MM.1S (cell line): ENCODE measurements at regions not wholly inside any gene's neighbourhood (a gene's known extent, or its start where the extent isn't known, plus 50 kb on each side); places are given as distances from the start of the nearest gene placed in this dataset.
A peak's percentile ranks its signal among the peaks of the same experiment; 100 is the strongest.

ENCODE experiments used
- DNase-seq: peaks from one replicate; pipeline ENCODE4 v3.0.0-alpha.2; 2015
- H2AFZ ChIP-seq: fragments of 300-600 bp; sonication (generic); 2 replicates; pipeline ENCODE4 v1.6.0; 2016; ENCODE audit warnings: antibody characterized with exemption, low read length
- H3F3A ChIP-seq: fragments of 300-600 bp; sonication (generic); 2 replicates; pipeline ENCODE4 v1.6.1; 2016; ENCODE audit warnings: mild to moderate bottlenecking, antibody characterized with exemption, low read length, moderate library complexity, mixed read lengths; ENCODE audit not compliant: insufficient read depth
- H3K27ac ChIP-seq: fragments of 300-600 bp; sonication (generic); 2 replicates; pipeline ENCODE4 v1.5.1; 2016; ENCODE audit warnings: mild to moderate bottlenecking, low read length
- H3K27me3 ChIP-seq: fragments of 300-600 bp; sonication (generic); replicated peaks from 2 replicates; pipeline ENCODE4 v1.6.0; 2016; ENCODE audit warnings: low read length; ENCODE audit not compliant: insufficient read depth
- H3K36me3 ChIP-seq: fragments of 300-600 bp; sonication (generic); replicated peaks from 2 replicates; pipeline ENCODE4 v1.6.1; 2016; ENCODE audit warnings: mild to moderate bottlenecking, low read length, mixed read lengths; ENCODE audit not compliant: insufficient read depth
- H3K4me1 ChIP-seq: fragments of 300-600 bp; sonication (generic); 2 replicates; pipeline ENCODE4 v1.6.1; 2016; ENCODE audit warnings: low read length, mixed read lengths
- H3K4me2 ChIP-seq: fragments of 300-600 bp; sonication (generic); 2 replicates; pipeline ENCODE4 v1.6.0; 2016; ENCODE audit warnings: low read depth, low read length
- H3K4me3 ChIP-seq: fragments of 300-600 bp; sonication (generic); 2 replicates; pipeline ENCODE4 v1.5.1; 2016; ENCODE audit warnings: low read length, mixed read lengths
- H3K79me2 ChIP-seq: fragments of 300-600 bp; sonication (generic); 2 replicates; pipeline ENCODE4 v1.6.1; 2016; ENCODE audit warnings: mixed run types, low read length, mixed read lengths
- H3K9ac ChIP-seq: fragments of 300-600 bp; sonication (generic); 2 replicates; pipeline ENCODE4 v1.6.1; 2016; ENCODE audit warnings: low read length, mixed read lengths
- H3K9me2 ChIP-seq: fragments of 300-600 bp; sonication (generic); replicated peaks from 2 replicates; pipeline ENCODE4 v1.6.1; 2016; ENCODE audit warnings: mild to moderate bottlenecking, low read length, mixed read lengths; ENCODE audit not compliant: insufficient read depth
- H3K9me3 ChIP-seq: fragments of 300-600 bp; sonication (generic); replicated peaks from 2 replicates; pipeline ENCODE4 v1.6.1; 2016; ENCODE audit warnings: mild to moderate bottlenecking, low read length, mixed read lengths; ENCODE audit not compliant: insufficient read depth
- H4K20me1 ChIP-seq: fragments of 300-600 bp; sonication (generic); 2 replicates; pipeline ENCODE4 v1.6.1; 2016; ENCODE audit warnings: mild to moderate bottlenecking, low read length, moderate library complexity, mixed read lengths; ENCODE audit not compliant: insufficient read depth
- CTCF ChIP-seq: fragments of 300-600 bp; sonication (generic); IDR thresholded peaks from 2 replicates; pipeline ENCODE4 v1.5.1; 2016; ENCODE audit warnings: antibody characterized with exemption, low read length, mixed read lengths
- EZH2 ChIP-seq: fragments of 300-600 bp; sonication (generic); optimal IDR thresholded peaks from 2 replicates; pipeline ENCODE3; 2017; ENCODE audit warnings: low read depth, mild to moderate bottlenecking, antibody characterized with exemption, low read length, mixed read lengths
- EZH2phosphoT487 ChIP-seq: fragments of 300-600 bp; sonication (generic); IDR thresholded peaks from 2 replicates; pipeline ENCODE4 v1.6.1; 2018; ENCODE audit warnings: antibody characterized with exemption, low read length

- H3K27me3 ChIP-seq: no peaks in the 10 kb centered on the region
- no peaks in the 10 kb centered on the region for H3K9me2 ChIP-seq
- no peaks in the 10 kb centered on the region for H4K20me1 ChIP-seq
- DNase-seq: no peak
- H2AFZ ChIP-seq: no peak overlapping the region
- H3F3A ChIP-seq: no peaks in the 10 kb centered on the region
- no peaks in the 10 kb centered on the region for H3K4me1 ChIP-seq
- H3K9ac ChIP-seq: no peak overlapping the region
- H3K36me3 ChIP-seq: no peaks in the 10 kb centered on the region
- no peak overlapping the region for H3K4me2 ChIP-seq
- TF ChIP-seq EZH2phosphoT487: no peak
- no peak for TF ChIP-seq EZH2
- H3K27ac ChIP-seq: no peak overlapping the region
- no peaks in the 10 kb centered on the region for H3K79me2 ChIP-seq
- no peaks in the 10 kb centered on the region for H3K9me3 ChIP-seq
- no peak overlapping the region for H3K4me3 ChIP-seq
Measured at GRCh38 chr4:72857787-72858186, 211.7 kb downstream of the COX18 start.

- Histone ChIP-seq H3K9me2 (no peaks in the 10 kb centered on the region), H3K9me3 (no peaks in the 10 kb centered on the region), H3K27ac (no peak overlapping the region), H3K27me3 (no peaks in the 10 kb centered on the region), H3K79me2 (no peaks in the 10 kb centered on the region), H3K4me1 (no peaks in the 10 kb centered on the region), H3F3A (no peaks in the 10 kb centered on the region), H3K4me3 (no peak overlapping the region), H2AFZ (no peak overlapping the region), H3K9ac (no peak overlapping the region), H3K36me3 (no peaks in the 10 kb centered on the region), H4K20me1 (no peaks in the 10 kb centered on the region), H3K4me2 (no peak overlapping the region)
- TF ChIP-seq EZH2phosphoT487: no peak
- TF ChIP-seq CTCF: no peak
- no peak for TF ChIP-seq EZH2
- DNase-seq: no peak
Measured at GRCh38 chr4:72857216-72857615, 212.3 kb downstream of the COX18 start.

GRCh38 chr4:72846280-72847111 is 223.0 kb downstream of the COX18 start:
- peak; percentile 92 for DNase-seq
- H3K27ac ChIP-seq: peak overlapping the region; percentile 10; the same call in 1 of the 2 replicates

More at GRCh38 chr4:72846280-72847111, 223.0 kb downstream of the COX18 start:
- TF ChIP-seq CTCF (no peak), EZH2 (no peak), EZH2phosphoT487 (no peak)
- H2AFZ ChIP-seq: peak overlapping the region; percentile 91
- H3K27me3 ChIP-seq: no peaks in the 10 kb centered on the region
- H3K9me3 ChIP-seq: no peaks in the 10 kb centered on the region
- H3K9ac ChIP-seq: no peak overlapping the region; the same call in 1 of the 2 replicates
- H3K36me3 ChIP-seq: no peaks in the 10 kb centered on the region
- H3K4me3 ChIP-seq: peak overlapping the region; percentile 41; the same call in 1 of the 2 replicates
- H3K4me2 ChIP-seq: peak overlapping the region; percentile 50
- 0 out of 2 replicates have a peak, but pooled peaks cover 6% of the 10 kb centered on the region for H3K4me1 ChIP-seq
- H3F3A ChIP-seq: no peaks in the 10 kb centered on the region
- H3K79me2 ChIP-seq: no peaks in the 10 kb centered on the region
- H4K20me1 ChIP-seq: no peaks in the 10 kb centered on the region
- H3K9me2 ChIP-seq: no peaks in the 10 kb centered on the region
